Colonic mucosa (tissue), 4 donors: ENCODE measurements at regions not wholly inside any gene's neighbourhood (a gene's known extent, or its start where the extent isn't known, plus 50 kb on each side); places are given as distances from the start of the nearest gene placed in this dataset.

Experiments
- DNase-seq: peaks from one replicate; pipeline ENCODE4 v3.0.0-alpha.2; 2020
- H3K27ac ChIP-seq: fragments of 200-600 bp; one replicate; pipeline ENCODE4 v1.8.0; 2021
- H3K27me3 ChIP-seq: fragments of 200-600 bp; one replicate; pipeline ENCODE4 v1.8.0; 2021
- H3K36me3 ChIP-seq: fragments of 200-600 bp; one replicate; pipeline ENCODE4 v1.8.0; 2021
- H3K4me1 ChIP-seq: fragments of 200-600 bp; one replicate; pipeline ENCODE4 v1.8.0; 2021; ENCODE audit warnings: mild to moderate bottlenecking
- H3K4me3 ChIP-seq: fragments of 200-600 bp; one replicate; pipeline ENCODE4 v1.8.0; 2021
- H3K9ac ChIP-seq, 2 donors: one replicate each; pipeline ENCODE4 v1.7.0; 2013; ENCODE audit warnings: control low read depth in 2 of 2, low read depth in 2 of 2, low read length in 2 of 2
- H3K9me3 ChIP-seq: fragments of 200-600 bp; one replicate; pipeline ENCODE4 v1.8.0; 2021
- CTCF ChIP-seq: fragments of 200-600 bp; IDR thresholded peaks from one replicate; pipeline ENCODE4 v1.8.0; 2022; ENCODE audit warnings: antibody characterized with exemption, mild to moderate bottlenecking
- intact Hi-C: fragments of 100-400 bp; cut with DNase I; formaldehyde crosslinking; loops from one replicate; pipeline ENCODE4 v1.14.1; 2022
- donor health status: healthy.
- donor health status: DM: no; HTN: no; CAD: no.
- donor health status: DM: no; HTN: no; CAD: no.

- intact Hi-C loops = no loop called here
- Histone ChIP-seq H3K27me3 (no peaks in the 10 kb centered on the region), H3K27ac (no peak overlapping the region), H3K9me3 (no peaks in the 10 kb centered on the region), H3K4me1 (no peaks in the 10 kb centered on the region), H3K36me3 (no peaks in the 10 kb centered on the region), H3K9ac (no peak overlapping the region), H3K4me3 (no peak overlapping the region)
- DNase-seq = no peak
- TF ChIP-seq CTCF = no peak
These were observed 451.3 kb upstream of the CDH9 start for GRCh38 chr5:27489701-27490100.

- no peaks in the 10 kb centered on the region for H3K4me1 ChIP-seq
- no peaks in the 10 kb centered on the region for H3K27me3 ChIP-seq
- no peak overlapping the region for H3K27ac ChIP-seq
- H3K9ac ChIP-seq = no peak overlapping the region
- H3K4me3 ChIP-seq = no peak overlapping the region
- intact Hi-C loops = no loop called here
- TF ChIP-seq CTCF = no peak
- no peaks in the 10 kb centered on the region for H3K9me3 ChIP-seq
- DNase-seq = no peak
- H3K36me3 ChIP-seq = no peaks in the 10 kb centered on the region
These were observed 444.3 kb upstream of the CDH9 start for GRCh38 chr5:27482663-27483062.

GRCh38 chr5:27479859-27480258, 441.5 kb upstream of the CDH9 start:
- no peak for TF ChIP-seq CTCF
- Histone ChIP-seq H3K9me3 (no peaks in the 10 kb centered on the region), H3K36me3 (no peaks in the 10 kb centered on the region), H3K27me3 (no peaks in the 10 kb centered on the region), H3K27ac (no peak overlapping the region), H3K4me1 (no peaks in the 10 kb centered on the region), H3K4me3 (no peak overlapping the region), H3K9ac (no peak overlapping the region)
- intact Hi-C loops = no loop called here
- no peak for DNase-seq

GRCh38 chr5:27477550-27477949, 439.2 kb upstream of the CDH9 start:
- no peak for TF ChIP-seq CTCF
- no peaks in the 10 kb centered on the region for H3K4me1 ChIP-seq
- intact Hi-C loops = no loop called here

GRCh38 chr5:27476356-27476988, 438.1 kb upstream of the CDH9 start:
- H3K27ac ChIP-seq = no peak overlapping the region
- no peak for DNase-seq
- no peak for TF ChIP-seq CTCF
- no peaks in the 10 kb centered on the region for H3K4me1 ChIP-seq
- intact Hi-C loops = no loop called here
- H3K4me3 ChIP-seq = no peak overlapping the region
- H3K27me3 ChIP-seq = no peaks in the 10 kb centered on the region
- H3K36me3 ChIP-seq = no peaks in the 10 kb centered on the region
- no peak overlapping the region for H3K9ac ChIP-seq
- H3K9me3 ChIP-seq = no peaks in the 10 kb centered on the region

More at GRCh38 chr5:27477550-27477949, 439.2 kb upstream of the CDH9 start:
- Histone ChIP-seq H3K9ac (no peak overlapping the region), H3K9me3 (no peaks in the 10 kb centered on the region), H3K4me3 (no peak overlapping the region), H3K27ac (no peak overlapping the region), H3K27me3 (no peaks in the 10 kb centered on the region), H3K36me3 (no peaks in the 10 kb centered on the region)
- no peak for DNase-seq
